ENCODE measurements at regions not wholly inside any gene's neighbourhood (a gene's known extent, or its start where the extent isn't known, plus 50 kb on each side); places are given as distances from the start of the nearest gene placed in this dataset.

- H3F3A ChIP-seq (ENCODE audit: insufficient read depth, low read length, poor library complexity, severe bottlenecking): no peaks in the 10 kb centered on the region
- H3K9me3 ChIP-seq (ENCODE audit: low read length): no peaks in the 10 kb centered on the region
- no peak overlapping the region for H3K27ac ChIP-seq (ENCODE audit: low read length)
- no peaks in the 10 kb centered on the region for H4K20me1 ChIP-seq (ENCODE audit: insufficient read depth)
- H2AFZ ChIP-seq (ENCODE audit: low read depth, low read length): no peak overlapping the region
- TF ChIP-seq MXI1 (conservative IDR thresholded peaks at IDR 0.05; ENCODE audit: poor library complexity, severe bottlenecking): no peak
- no peak for TF ChIP-seq POLR2AphosphoS5 (IDR thresholded peaks at IDR 0.05)
- no peak for TF ChIP-seq REST (IDR thresholded peaks at IDR 0.05; ENCODE audit: borderline replicate concordance)
- TF ChIP-seq SMC3 (conservative IDR thresholded peaks at IDR 0.05; ENCODE audit: poor library complexity): no peak
- no peak for TF ChIP-seq TAF1 (IDR thresholded peaks at IDR 0.05; ENCODE audit: low read depth)
- TF ChIP-seq CTCF (IDR thresholded peaks at IDR 0.05; ENCODE audit: poor library complexity, severe bottlenecking): no peak
- no peaks in the 10 kb centered on the region for H3K27me3 ChIP-seq (ENCODE audit: insufficient read depth, low read depth, low read length)
- no peaks in the 10 kb centered on the region for H3K36me3 ChIP-seq (ENCODE audit: insufficient read depth, low read length)
- H3K4me3 ChIP-seq (ENCODE audit: low read length): no peak overlapping the region
- no peak overlapping the region for H3K9ac ChIP-seq (ENCODE audit: low read length)
- no peaks in the 10 kb centered on the region for H3K9me2 ChIP-seq (ENCODE audit: insufficient read depth, low read length)
- H3K4me2 ChIP-seq (ENCODE audit: low read length): no peak overlapping the region
- no peaks in the 10 kb centered on the region for H3K79me2 ChIP-seq (replicated peaks; ENCODE audit: insufficient read depth, low read length)
These were observed 92.7 kb downstream of the RGS2 start for GRCh38 chr1:192901500-192901899.

- Histone ChIP-seq H4K20me1 (ENCODE audit: insufficient read depth) (no peaks in the 10 kb centered on the region), H3K79me2 (replicated peaks; ENCODE audit: insufficient read depth, low read length) (no peaks in the 10 kb centered on the region), H3K4me3 (ENCODE audit: low read length) (no peak overlapping the region), H3K4me2 (ENCODE audit: low read length) (no peak overlapping the region), H3K9me3 (ENCODE audit: low read length) (no peaks in the 10 kb centered on the region), H3K9ac (ENCODE audit: low read length) (no peak overlapping the region), H3K27ac (ENCODE audit: low read length) (no peak overlapping the region), H3K36me3 (ENCODE audit: insufficient read depth, low read length) (no peaks in the 10 kb centered on the region), H3K9me2 (ENCODE audit: insufficient read depth, low read length) (no peaks in the 10 kb centered on the region), H3F3A (ENCODE audit: insufficient read depth, low read length, poor library complexity, severe bottlenecking) (no peaks in the 10 kb centered on the region), H2AFZ (ENCODE audit: low read depth, low read length) (no peak overlapping the region), H3K27me3 (ENCODE audit: insufficient read depth, low read depth, low read length) (no peaks in the 10 kb centered on the region)
- TF ChIP-seq REST (IDR thresholded peaks at IDR 0.05; ENCODE audit: borderline replicate concordance) (no peak), EZH2 (IDR thresholded peaks at IDR 0.05; ENCODE audit: borderline replicate concordance, insufficient read depth, low read length, poor library complexity, severe bottlenecking) (no peak), TAF1 (IDR thresholded peaks at IDR 0.05; ENCODE audit: low read depth) (no peak), RAD21 (conservative IDR thresholded peaks at IDR 0.05) (no peak), EP300 (conservative IDR thresholded peaks at IDR 0.05; ENCODE audit: poor library complexity, severe bottlenecking) (no peak)
These were observed 94.3 kb downstream of the RGS2 start for GRCh38 chr1:192903142-192903541.
